Gastrocnemius medialis (tissue), 4 donors: ENCODE measurements at regions not wholly inside any gene's neighbourhood (a gene's known extent, or its start where the extent isn't known, plus 50 kb on each side); places are given as distances from the start of the nearest gene placed in this dataset.

Experiments
- ATAC-seq, 2 donors: fragments of 150-250 bp; one replicate each; pipeline ENCODE4 v1.9.1; 2016
- DNase-seq, 2 donors: peaks; one replicate each; pipeline ENCODE4 v3.0.0-alpha.2; 2019
- H3K27ac ChIP-seq, 4 donors: fragments of 200-600 bp; sonication (generic); 1 replicate in 1 of 4; 2 replicates in 3 of 4; pipeline ENCODE4 v1.5.1; 2016 to 2018; ENCODE audit warnings: mild to moderate bottlenecking in 2 of 4, moderate library complexity in 1 of 4
- H3K27me3 ChIP-seq, 3 donors: fragments of 200-600 bp; sonication (generic) in 2 of 3; 1 replicate in 1 of 3; 2 replicates in 2 of 3; pipeline versions ENCODE4 v1.5.1 to v1.6.0; 2016 to 2019; ENCODE audit warnings: mild to moderate bottlenecking in 1 of 3, moderate library complexity in 1 of 3
- H3K36me3 ChIP-seq, 2 donors: fragments of 200-600 bp; sonication (generic) in 1 of 2; one replicate each; pipeline ENCODE4 v1.5.1; 2017 to 2018
- H3K4me1 ChIP-seq, 2 donors: fragments of 200-600 bp; sonication (generic) in 1 of 2; one replicate each; pipeline ENCODE4 v1.5.1; 2016 to 2017; ENCODE audit warnings: mild to moderate bottlenecking in 2 of 2
- H3K4me3 ChIP-seq, 4 donors: fragments of 200-600 bp; sonication (generic) in 3 of 4; 1 replicate in 1 of 4; 2 replicates in 3 of 4; pipeline ENCODE4 v1.5.1; 2016 to 2019; ENCODE audit warnings: mild to moderate bottlenecking in 2 of 4
- H3K9me3 ChIP-seq, 3 donors: fragments of 200-600 bp; sonication (generic) in 2 of 3; 1 replicate in 1 of 3; 2 replicates in 2 of 3; pipeline ENCODE4 v1.5.1; 2016 to 2019
- POLR2A ChIP-seq, 2 donors: fragments of 450-650 bp; IDR thresholded peaks; one replicate each; pipeline ENCODE4 v1.6.1; 2017; ENCODE audit warnings: antibody characterized with exemption in 2 of 2, mild to moderate bottlenecking in 2 of 2, moderate library complexity in 2 of 2
- in situ Hi-C, 4 donors: fragments of 200-750 bp; cut with MboI; loops; one replicate each; pipeline versions ENCODE4 v1.15.0 to v1.8.0; 2017; ENCODE audit warnings: low sequenced_read_pairs in 4 of 4
- intact Hi-C: fragments of 100-400 bp; cut with DNase I; formaldehyde crosslinking; loops from one replicate; pipeline ENCODE4 v1.15.1; 2023; ENCODE audit warnings: low total_unique reads
- TF ChIP-seq, protein P1 (sequence below), 5 experiments: fragments of 450-650 bp in 3 of 5; fragments of 200-600 bp in 2 of 5; sonication (generic) in 2 of 5; IDR thresholded peaks in 4 of 5; conservative IDR thresholded peaks in 1 of 5; 1 replicate in 4 of 5; 2 replicates in 1 of 5; pipeline ENCODE4 v1.5.1; 2016 to 2019; ENCODE audit warnings: antibody characterized with exemption in 5 of 5, mild to moderate bottlenecking in 3 of 5, moderate library complexity in 3 of 5

DNA sequence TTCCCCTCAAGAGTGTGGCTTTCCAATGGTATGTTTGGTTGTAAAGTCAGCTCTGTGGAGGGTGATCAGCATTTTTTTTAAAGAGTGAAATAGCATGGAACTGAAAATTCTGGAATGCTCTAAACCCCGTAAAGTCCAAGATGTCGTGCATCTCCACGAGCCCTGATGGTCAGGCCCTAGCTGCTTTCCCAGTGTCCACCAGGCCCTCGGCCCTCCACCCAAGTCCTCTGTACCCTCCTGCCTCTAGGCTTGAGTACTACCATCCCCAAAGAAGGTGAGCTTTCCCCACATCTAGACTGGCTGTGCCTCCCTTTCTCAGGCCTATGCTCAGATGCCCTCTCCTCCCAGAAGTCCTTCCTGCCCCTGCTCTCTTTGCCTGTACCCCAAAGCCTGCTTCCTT is 280.3 kb downstream of the GADD45G start:
- Histone ChIP-seq H3K4me1 (peaks cover 29 to 41% of the 10 kb centered on the region in 2 donors), H3K9me3 (no peaks in the 10 kb centered on the region), H3K36me3 (no peaks in the 10 kb centered on the region), H3K4me3 (no peak overlapping the region), H3K27ac (peak overlapping the region; percentile 74 to 90 (median 81)), H3K27me3 (no peaks in the 10 kb centered on the region)
- DNase-seq (no peak), ATAC-seq (no peak)
- intact Hi-C loops (loop anchor here (10.0 kb wide), 1 partner anchor 400 kb away; no protein-coding TSS in a partner anchor), in situ Hi-C loops (loop anchor here (25.0 kb wide), 1 partner anchor 273 kb away; the partner anchor contains the start of gene GADD45G (in 4 of the 4))
- no peak for TF ChIP-seq POLR2A (IDR thresholded peaks at IDR 0.05)
- TF ChIP-seq, protein P1, sequence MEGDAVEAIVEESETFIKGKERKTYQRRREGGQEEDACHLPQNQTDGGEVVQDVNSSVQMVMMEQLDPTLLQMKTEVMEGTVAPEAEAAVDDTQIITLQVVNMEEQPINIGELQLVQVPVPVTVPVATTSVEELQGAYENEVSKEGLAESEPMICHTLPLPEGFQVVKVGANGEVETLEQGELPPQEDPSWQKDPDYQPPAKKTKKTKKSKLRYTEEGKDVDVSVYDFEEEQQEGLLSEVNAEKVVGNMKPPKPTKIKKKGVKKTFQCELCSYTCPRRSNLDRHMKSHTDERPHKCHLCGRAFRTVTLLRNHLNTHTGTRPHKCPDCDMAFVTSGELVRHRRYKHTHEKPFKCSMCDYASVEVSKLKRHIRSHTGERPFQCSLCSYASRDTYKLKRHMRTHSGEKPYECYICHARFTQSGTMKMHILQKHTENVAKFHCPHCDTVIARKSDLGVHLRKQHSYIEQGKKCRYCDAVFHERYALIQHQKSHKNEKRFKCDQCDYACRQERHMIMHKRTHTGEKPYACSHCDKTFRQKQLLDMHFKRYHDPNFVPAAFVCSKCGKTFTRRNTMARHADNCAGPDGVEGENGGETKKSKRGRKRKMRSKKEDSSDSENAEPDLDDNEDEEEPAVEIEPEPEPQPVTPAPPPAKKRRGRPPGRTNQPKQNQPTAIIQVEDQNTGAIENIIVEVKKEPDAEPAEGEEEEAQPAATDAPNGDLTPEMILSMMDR (IDR thresholded peaks at IDR 0.05 in 4 of 5, conservative IDR thresholded peaks at IDR 0.05 in 1 of 5) = no peak

DNA sequence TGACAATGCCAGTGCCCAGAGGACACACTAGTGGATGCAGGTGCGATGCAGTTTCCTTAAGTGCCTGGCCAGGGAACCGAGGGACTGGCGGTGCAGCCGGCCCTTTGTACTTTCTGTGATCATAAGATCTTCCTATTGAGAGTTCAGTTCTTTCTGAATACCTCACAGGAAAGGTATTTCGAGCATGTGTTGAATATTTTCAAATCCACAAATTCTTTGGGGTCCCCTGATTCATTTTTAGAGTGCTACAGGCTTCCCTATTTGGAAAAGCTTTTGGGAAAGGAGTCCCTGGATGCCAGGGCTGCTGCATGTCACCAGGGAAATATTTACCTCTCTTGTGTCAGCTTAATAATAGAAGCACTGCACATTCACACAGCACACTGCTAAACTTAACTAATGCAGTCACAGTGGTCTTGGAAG is 281.5 kb downstream of the GADD45G start:
- Histone ChIP-seq H3K9me3 (no peaks in the 10 kb centered on the region), H3K27ac (peak overlapping the region; percentile 74 to 90 (median 81)), H3K4me3 (no peak overlapping the region), H3K27me3 (no peaks in the 10 kb centered on the region), H3K4me1 (peaks cover 30 to 40% of the 10 kb centered on the region in 2 donors), H3K36me3 (no peaks in the 10 kb centered on the region)
- in situ Hi-C loops (loop anchor here (25.0 kb wide), 1 partner anchor 274 kb away; the partner anchor contains the start of gene GADD45G (in 4 of the 4)), intact Hi-C loops (loop anchor here (10.0 kb wide), 1 partner anchor 401 kb away; no protein-coding TSS in a partner anchor)
- DNase-seq = peak in 1 of 2 donors; percentile 28
- no peak for TF ChIP-seq POLR2A (IDR thresholded peaks at IDR 0.05)
- TF ChIP-seq, protein P1 (IDR thresholded peaks at IDR 0.05 in 4 of 5, conservative IDR thresholded peaks at IDR 0.05 in 1 of 5) = no peak
- peak; percentile 27 to 45 for ATAC-seq

DNA sequence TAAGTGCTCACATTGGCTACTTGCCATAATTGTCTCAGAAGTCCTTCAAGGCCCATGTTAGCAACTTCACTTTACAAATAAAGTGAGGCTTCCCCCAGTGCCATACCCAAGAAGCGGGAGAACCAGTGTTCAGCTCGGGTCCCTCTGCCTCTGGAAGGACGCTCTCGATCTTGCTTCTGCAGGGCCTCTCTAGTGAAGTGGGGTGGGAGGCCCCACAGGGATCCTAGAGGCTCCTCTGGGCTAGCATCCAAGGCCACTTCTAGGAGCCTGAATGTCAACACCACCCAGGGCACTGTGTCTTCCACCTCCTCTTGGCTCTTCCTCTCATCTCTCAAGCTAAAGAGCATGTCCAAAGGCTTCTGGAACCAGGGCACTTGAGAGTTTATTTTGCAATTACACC is 282.5 kb downstream of the GADD45G start:
- Histone ChIP-seq H3K9me3 (no peaks in the 10 kb centered on the region), H3K27me3 (no peaks in the 10 kb centered on the region), H3K4me1 (peaks cover 38 to 49% of the 10 kb centered on the region in 2 donors), H3K36me3 (no peaks in the 10 kb centered on the region), H3K27ac (peak overlapping the region; percentile 74 to 90 (median 81)), H3K4me3 (no peak overlapping the region)
- in situ Hi-C loops (loop anchor here (25.0 kb wide), 1 partner anchor 275 kb away; the partner anchor contains the start of gene GADD45G (in 4 of the 4)), intact Hi-C loops (loop anchor here (10.0 kb wide), 1 partner anchor 402 kb away; no protein-coding TSS in a partner anchor)
- DNase-seq (no peak), ATAC-seq (no peak)
- TF ChIP-seq, protein P1 (IDR thresholded peaks at IDR 0.05 in 4 of 5, conservative IDR thresholded peaks at IDR 0.05 in 1 of 5) = no peak
- no peak for TF ChIP-seq POLR2A (IDR thresholded peaks at IDR 0.05)

DNA sequence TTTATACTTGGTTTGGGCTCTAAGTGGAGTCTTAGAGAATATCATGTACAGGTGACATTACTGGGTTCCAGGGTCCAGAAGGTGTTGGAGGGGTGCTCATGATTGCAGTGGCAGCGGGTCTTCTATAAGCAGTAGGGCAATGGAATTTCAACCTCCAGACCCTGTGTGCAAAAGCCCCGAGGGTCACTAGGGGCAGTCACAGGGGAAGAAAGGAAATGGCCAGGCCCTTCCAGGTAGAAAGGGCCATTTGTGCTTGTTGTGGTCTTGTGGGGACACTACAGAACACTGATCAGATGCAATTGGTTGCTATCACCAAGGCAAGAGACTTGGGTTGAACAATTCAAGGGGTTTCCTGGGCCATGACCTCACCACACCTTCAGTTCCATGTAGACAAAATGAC is 283.4 kb downstream of the GADD45G start:
- no peak overlapping the region for H3K27ac ChIP-seq
- intact Hi-C loops (loop anchor here (10.0 kb wide), 1 partner anchor 403 kb away; no protein-coding TSS in a partner anchor), in situ Hi-C loops (loop anchor here (25.0 kb wide), 1 partner anchor 276 kb away; the partner anchor contains the start of gene GADD45G (in 4 of the 4))
- H3K4me3 ChIP-seq = no peak overlapping the region
- peaks cover 42 to 52% of the 10 kb centered on the region in 2 donors for H3K4me1 ChIP-seq
- H3K36me3 ChIP-seq = no peaks in the 10 kb centered on the region
- DNase-seq = no peak
- ATAC-seq = no peak
- H3K9me3 ChIP-seq = no peaks in the 10 kb centered on the region
- TF ChIP-seq, protein P1 (IDR thresholded peaks at IDR 0.05 in 4 of 5, conservative IDR thresholded peaks at IDR 0.05 in 1 of 5) = no peak
- no peak for TF ChIP-seq POLR2A (IDR thresholded peaks at IDR 0.05)
- H3K27me3 ChIP-seq = no peaks in the 10 kb centered on the region
